ENCODE measurements at regions not wholly inside any gene's neighbourhood (a gene's known extent, or its start where the extent isn't known, plus 50 kb on each side); places are given as distances from the start of the nearest gene placed in this dataset.

DNA sequence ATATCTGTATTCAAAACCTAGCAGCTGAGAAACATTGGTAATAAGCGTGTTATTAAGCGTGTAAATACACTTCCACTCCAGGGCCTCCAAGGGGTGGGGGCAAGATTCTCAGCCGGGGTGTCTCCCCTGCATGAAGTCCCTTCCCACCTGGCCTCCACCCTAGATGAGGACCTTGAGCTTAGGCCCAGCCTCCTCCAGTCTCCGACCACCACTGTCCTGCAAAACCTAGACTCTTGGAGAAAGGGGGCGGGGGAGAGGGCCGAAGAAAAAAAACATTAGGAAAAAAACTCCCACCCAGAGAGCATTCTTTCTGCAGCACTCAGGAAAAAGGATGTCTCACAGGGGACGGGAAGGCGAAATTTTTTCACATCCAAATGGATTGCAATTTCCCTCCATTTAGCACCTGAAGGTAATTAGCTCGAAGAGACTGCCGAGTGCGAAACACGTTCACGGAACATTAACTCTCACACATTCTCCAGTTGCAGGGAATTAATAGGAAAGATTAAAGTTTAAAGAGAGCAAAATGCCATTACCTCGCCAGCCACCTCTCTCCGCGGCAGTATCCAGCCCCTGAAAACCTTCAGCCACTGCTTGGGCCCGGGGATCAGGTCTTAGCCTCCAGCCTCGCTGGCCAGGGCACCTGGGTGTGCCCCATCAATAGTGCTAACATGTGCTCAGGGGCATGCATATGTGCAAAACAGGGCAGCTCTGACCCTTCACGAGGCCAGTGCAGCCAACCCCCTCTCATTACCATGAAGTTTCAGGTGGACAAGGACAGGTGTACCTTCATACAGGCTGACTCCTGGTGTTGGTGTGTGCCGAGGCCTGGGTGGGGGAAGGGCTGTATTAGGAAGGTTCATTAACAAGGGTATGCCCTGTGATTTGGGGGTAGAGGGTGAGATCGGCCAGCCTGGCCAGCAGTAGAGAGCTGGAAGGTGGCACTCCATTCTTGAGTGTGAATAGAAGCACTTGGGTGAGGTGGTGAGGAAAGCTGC is 77.2 kb downstream of the HIF1AN start:
- DNase-seq (ENCODE audit: low read depth in 1 of 2, low spot score in 1 of 2), result no peak

DNA sequence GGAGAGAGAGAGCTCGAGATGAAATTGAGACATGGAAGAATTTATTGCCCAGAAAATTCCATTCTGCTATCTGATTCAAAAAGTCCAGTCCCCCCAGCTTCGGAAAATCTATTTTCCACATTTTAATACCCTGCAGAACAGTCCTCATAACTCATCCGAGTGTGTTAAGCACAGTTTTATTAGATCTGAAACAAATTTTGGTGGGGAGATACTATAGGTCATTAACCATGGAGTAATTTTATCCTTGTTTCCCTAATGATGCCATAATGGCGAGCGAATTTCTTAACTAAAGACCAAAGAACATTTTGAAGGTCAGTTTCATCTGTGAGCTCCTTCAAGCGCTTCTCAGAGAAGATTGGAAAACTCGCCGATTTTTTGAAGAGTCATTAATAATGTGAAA is 78.1 kb downstream of the HIF1AN start:
- no peak for DNase-seq (ENCODE audit: low read depth in 1 of 2, low spot score in 1 of 2)

DNA sequence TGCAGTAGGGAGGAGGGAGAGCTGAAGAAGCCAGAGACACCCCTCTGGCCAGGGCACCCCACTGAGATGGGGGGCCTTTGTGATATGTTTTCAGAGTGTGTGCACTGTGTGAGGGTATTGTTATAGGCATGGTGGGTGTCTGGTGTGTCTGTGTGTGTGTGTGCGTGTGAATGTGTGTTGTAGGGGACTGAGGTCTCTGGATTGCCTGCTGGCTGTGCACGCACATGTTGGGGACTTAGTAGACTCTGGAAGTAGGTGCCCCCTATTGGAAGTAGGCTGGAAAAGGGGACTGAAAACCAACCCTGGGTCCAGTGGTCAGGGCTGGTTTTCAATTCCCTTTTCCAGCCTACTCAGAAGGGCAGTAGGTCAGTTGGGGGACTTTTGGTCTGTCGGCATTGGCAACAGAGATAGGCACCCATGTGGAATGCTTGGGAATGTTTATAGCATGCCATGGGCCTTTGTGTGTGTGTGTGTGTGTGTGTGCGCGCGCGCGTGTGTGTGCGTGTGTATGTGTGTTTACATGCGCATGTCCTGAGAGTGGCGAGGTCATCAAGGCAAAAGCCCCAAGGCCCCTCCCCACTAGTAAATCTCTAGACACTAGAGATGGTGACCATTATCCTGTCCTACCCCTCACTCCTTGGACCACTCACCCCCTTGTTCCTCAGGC is 78.8 kb downstream of the HIF1AN start:
- DNase-seq (ENCODE audit: low read depth in 1 of 2, low spot score in 1 of 2), result no peak

DNA sequence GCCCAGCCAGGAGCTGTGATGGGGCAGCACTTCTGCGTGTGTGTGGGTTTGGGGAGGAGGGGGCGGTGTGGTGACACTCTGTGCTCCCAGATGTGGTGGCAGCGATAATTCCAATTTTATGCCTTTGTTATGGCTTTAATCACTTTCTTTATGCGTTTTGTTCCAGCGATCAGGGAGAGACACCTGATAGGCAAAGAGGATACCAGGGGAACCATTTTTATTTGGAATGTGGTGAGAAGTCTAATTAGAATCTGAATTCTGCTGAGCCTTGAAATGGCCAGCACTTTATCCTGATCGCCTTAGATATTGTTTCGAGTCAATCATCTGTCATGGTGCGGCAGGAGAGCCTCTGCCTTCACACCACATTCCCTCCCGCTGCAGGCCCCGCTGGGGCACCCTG is 79.5 kb downstream of the HIF1AN start:
- no peak for DNase-seq (ENCODE audit: low read depth in 1 of 2, low spot score in 1 of 2)

DNA sequence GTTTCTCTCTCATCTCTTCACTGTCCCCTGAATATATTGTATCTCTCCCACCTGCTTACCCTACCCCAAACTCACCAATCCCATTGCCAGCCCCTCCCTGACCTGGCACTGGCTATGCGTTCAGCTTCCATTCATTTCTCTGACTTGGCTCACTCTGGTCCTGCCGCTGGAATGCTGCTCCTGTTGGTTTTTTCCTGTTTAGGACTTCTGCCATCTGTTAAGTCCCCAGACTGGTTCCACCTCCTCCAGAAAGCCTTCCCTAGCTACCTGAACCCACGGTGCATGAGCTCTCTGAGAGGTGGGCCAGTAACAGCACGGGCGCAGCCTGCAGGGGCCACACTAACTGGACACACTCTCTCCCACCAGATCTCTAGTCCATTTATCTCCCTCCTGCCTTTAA is 80.2 kb downstream of the HIF1AN start:
- no peak for DNase-seq (ENCODE audit: low read depth in 1 of 2, low spot score in 1 of 2)

DNA sequence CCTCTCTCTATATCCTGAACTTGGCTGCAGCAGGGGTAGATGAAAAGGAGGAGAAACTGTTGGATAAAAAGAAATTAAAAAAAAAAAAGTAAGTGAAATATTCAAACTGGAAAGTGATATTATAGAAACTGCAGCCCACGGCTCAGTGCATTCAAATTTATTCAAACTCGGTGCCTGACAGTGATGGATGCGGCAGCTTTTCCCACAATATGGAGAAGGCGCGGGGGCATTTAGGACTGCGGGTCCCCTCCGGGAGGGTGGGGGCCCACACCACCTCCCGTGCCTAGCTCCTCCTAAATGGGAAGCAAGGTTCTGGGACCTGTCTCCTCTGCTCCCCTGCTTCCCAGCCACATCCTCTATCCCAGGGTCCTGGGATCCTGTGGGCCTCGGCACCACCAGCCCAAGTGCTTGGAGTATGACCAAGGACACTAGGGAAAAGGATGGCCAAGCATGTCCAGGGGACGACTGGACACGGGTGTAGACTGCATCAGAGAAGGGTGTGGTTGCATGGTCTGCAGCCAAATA is 82.4 kb downstream of the HIF1AN start:
- DNase-seq (ENCODE audit: low read depth in 1 of 2, low spot score in 1 of 2), result no peak

DNA sequence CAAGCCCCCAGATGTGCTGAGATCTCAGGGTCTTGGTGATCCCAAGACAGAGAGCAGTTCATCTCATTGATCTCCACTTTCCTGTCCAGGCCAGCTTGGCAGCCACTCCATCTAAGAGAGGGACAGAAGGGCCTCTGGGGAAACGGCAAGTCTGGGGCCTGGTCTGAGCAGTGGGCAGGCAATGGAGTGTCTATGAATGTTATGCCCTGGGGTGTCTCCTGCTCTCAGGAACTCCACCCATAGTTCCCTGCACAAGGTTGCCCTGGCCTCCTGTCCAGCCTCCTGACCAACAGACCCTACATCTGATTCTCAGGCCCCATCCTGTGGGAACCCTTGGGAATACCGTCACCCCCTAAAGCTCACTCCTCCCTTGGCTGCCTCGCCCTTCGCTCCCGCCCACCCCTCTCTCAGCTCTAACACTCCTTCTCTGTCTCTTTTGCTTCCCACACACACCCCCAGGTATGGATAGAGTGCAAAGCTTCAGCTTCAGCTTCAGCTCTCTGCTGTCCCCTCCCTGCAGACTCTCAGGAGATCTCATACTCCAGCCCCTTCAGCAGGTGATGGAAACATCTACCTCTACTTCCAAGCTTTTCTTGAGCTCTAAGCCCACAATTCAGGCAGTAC is 83.0 kb downstream of the HIF1AN start:
- no peak for DNase-seq (ENCODE audit: low read depth in 1 of 2, low spot score in 1 of 2)

DNA sequence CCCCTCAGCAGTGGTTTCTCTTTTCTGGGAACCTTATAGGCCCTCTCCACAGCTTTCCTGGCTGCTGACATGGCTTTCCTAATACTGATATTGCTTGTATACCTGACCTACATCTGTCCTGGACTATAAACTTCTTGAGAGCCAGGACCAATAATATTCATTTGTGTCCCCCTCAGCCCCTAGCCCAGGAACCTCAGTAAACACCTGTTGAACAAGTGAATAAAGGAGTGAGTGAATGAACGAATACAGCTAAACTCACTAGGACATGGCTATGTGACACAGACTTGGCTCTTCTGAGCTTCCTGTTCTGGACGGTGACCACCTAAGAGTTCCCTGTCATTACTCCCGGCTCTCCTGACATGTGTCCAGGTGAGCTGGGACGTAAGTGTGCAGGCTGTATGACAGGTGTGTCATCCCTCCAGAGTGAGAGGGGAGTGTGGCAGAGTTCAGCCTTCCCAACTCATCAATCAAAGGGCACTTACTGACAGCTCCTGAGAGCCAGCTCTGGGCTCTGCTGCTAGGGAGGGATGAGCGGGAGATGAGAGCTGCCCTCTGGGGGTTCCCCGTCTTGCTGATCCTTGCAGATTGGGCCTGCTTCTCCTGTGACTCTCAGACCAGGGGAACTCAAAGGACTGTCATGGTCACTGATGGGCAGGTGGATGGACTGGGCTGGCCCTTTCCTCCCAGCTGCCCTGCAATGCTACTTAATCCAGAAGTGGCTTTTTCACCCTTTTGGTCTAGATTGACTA is 84.5 kb downstream of the HIF1AN start:
- DNase-seq (ENCODE audit: low read depth in 1 of 2, low spot score in 1 of 2), result no peak

DNA sequence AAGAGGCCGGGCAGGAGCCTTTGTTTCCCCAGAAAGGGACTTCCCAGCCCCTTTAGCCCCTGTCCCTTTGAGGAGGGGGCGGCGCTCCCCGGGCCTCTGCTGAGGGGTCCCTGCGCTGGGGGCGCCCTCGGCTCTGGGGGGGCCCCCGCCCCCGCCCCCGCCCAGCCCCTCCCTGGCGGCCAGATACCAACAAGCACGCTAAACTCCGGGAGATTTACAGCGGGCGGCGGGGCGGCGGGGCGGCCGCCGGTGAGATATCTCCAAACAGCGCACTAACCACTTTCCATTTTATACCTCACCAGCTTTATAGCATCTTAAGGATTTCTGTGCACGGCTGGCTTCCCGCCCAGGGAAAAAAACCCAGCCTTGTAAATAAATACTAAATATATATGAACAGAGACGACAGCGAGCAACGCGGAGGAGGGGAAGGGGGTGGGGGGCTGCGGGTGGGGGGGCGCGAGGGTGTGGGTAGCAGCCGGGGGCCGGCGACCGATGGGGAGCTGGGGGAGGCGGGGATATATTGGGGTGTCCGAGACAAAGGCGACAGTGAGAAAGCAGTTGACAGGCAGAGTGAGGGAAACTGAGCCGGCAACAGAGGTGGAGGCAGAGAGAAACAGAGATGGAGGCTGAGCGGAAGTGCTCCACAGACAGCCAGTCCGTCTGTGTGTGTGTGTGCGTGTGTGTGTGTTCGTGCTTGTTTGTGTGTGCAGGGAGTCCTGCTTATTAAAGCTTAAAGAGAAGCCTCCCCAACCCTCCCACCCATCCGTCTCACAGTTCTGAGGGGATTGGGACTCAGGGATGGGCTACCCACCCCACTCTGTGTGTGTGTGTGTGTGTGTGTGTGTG is 85.8 kb downstream of the HIF1AN start:
- DNase-seq (ENCODE audit: low read depth in 1 of 2, low spot score in 1 of 2), result peak in 1 of 2 donors; percentile 2

DNA sequence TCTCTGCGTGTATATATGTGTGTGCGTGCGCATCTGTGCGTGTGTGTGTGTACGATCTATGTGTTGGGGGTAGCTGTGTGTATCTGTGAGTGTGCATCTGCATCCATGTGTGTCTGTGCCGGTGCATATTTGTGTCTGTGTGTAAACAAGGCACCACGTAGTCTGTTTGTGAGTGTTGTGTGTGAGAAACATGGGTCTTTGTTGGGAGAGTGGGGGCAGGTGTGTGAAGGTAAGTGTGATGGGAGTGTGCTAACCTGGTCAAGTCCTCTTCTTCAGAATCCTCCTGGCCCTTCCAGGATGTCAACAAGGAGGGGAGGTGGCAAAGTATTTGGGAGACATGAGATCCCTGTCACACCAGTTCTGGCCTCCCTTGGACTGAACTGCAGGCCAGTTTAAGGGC is 87.2 kb downstream of the HIF1AN start:
- DNase-seq (ENCODE audit: low read depth in 1 of 2, low spot score in 1 of 2), result no peak

DNA sequence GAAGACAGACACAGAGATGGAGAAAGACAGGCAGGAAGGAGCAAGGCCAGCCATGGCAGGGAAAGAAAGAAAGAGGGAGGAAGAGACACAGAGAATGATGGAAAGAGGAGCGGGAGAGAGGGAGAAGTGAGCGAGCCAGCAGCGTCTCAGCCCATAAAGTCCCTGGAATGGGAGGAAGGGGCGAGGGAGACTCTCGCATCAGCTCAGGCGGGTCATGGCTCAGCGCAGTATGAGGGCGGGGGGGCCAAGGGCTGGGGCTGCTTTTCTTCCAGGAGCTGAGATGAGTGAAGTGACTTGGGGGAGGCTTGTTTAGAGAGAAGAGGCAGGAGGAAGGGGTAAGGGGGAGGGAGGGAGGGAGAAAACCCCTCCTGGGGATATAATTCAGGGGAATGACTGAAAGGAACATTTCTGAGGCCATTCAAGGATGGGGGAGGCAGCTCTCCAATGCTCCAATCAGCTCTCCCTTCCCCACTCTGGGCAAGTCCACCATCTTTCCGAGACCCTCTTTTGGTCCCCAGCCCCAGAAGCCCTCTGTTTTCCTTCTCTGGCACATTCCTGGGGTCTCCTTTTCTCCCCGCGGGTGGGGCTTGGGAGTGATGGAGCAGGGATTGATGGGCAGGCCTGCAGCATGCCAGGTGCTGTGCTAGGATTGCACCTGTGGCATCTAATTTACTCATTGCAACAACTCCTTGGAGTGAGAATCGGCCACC is 87.9 kb downstream of the HIF1AN start:
- DNase-seq (ENCODE audit: low read depth in 1 of 2, low spot score in 1 of 2), result no peak

DNA sequence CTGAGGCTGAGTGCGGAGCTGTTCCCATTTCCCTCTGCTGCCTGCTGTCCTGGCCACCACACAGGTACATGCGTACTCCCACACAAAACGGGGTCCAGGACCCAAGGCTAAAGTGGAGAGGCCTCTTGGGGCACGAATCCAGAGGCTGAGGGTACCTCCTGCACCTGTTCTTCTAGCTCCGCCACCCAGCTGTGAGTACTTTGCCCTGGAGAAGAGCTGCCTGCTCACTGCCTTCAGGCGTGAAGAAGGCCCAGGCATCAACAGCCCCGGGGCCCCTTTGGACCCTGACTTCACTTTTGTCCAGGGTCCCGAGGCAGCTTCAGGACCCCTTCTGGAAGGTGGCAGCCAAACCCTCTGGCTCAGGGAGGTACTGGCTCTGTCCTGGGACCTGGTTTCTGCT is 88.6 kb downstream of the HIF1AN start:
- no peak for DNase-seq (ENCODE audit: low read depth in 1 of 2, low spot score in 1 of 2)

DNA sequence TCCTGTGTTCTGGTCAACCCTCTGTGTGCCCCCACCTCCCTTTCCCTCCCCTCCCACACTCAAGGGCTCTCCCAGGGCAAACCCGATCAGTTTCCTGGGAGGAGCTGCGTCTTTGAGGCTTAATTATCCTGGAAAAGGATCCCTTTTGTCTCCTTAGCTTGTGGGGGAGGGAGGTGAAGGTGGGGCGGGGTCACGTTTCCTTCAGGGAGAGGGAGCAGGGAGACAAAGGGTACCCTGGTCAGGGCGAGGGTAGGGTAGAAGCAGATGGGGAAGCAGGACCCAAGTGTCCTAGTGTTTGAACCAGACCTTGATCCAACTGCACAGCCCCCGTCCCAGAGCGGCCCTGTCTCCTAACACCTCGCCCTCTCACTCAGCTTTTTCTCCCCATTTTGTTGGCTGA is 90.1 kb downstream of the HIF1AN start:
- no peak for DNase-seq (ENCODE audit: low read depth in 1 of 2, low spot score in 1 of 2)

DNA sequence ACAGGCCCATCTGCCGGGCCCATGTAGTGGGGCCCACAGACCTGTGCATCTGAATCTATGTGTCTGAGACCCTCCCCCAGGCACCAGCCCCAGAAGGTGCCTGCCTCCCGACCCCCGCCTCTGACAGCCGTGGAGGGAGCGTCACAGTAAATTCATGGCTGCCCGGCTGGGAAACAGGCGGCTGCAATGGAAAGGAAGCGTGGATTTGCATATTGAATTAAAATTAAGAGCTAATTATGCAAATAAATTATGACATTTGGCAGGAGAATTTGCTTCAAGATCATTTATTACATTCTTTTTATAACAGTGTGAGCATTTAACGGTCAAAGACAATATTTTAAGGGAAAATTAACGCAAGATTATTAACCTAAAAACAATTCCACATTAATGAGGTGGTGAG is 92.3 kb downstream of the HIF1AN start:
- no peak for DNase-seq (ENCODE audit: low read depth in 1 of 2, low spot score in 1 of 2)

DNA sequence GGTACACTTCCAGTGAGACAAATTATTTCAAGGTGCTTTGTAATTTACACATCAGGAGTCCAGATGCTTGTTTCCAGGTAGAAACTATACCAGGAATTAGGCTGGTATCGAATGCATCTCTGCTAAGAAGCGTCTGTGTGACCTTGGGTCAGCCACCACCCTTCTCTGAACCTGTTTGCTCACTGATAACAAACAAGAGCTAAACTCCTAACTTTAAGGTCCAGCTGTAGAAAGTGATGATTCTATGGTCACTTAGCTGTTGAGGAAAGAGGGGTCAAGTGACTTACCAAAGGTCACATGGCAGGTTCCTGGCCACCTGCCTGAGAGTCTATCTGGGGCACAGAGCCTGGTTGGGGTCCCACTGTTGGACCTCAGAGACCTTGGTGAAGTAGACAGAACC is 95.4 kb downstream of the HIF1AN start:
- no peak for DNase-seq (ENCODE audit: low read depth in 1 of 2, low spot score in 1 of 2)

DNA sequence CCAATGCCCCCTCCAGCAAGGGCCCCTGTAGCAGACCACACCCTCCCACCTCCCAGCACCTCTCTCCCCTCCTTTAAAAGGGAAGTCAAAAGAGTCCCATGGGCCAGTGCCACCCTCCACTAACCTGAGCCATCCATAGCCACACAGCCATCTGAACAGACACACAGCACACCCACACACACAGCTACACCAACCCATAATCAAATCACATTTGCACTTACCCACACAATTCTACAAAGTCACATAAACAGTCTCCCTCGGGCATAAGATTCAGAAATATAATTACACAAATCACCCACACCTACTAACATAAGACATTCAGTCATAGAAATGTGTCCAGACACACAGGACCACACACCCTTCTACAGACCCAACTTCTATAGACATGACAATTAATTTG is 96.3 kb downstream of the HIF1AN start:
- DNase-seq (ENCODE audit: low read depth in 1 of 2, low spot score in 1 of 2), result no peak

DNA sequence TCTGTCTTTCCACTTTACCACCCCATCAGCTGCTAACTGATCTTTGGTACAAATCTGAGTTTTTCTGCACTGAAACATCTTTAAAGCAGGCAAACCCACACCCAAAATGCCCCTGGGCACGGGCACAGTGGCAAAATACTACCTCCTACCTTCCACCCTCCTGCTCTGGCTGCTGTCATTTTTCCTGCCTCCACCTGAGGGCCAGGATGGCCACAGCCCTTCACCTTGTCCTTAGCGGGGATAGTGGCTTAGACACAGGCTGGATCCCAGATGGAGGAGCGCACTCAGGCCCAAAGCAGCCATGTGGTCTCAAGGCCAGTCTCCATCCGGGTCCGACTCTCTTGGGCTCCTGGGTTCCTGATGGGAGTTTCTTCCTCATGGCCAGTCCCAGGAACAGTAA is 98.3 kb downstream of the HIF1AN start:
- DNase-seq (ENCODE audit: low read depth in 1 of 2, low spot score in 1 of 2), result no peak

DNA sequence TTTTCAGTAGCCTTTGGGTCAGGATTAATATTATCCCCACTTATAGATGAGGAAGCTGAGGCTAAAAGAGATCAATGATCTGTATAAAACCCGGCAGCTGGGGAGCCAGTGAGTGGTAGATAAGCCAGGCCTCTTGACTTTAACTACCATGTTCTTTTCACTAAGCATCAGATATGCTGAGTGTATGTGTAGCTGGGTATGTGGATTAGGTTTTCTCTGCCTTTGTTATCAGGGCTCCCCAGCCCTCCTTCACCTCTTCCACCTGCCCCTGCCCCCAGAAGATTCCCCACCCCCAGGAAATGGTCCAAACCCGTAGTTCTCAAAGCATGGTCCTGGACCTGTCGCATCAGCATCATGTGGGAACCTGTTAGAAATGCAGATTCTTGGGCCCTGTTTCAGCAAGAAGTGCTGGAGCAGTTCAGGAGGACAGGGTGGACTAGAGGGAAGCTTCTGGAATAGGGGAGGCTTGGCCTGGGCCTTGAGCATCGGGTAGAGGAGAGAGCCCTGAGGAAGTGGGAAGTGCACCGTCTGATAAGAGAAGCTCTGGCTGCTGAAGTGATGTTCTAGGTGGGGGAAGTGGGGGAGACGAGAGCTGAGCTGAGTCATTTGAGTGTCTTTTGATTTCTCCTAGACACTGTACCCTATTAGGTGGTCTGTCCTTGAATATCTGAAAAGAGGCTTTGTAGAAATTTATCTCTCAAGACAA is 101.3 kb downstream of the HIF1AN start:
- no peak for DNase-seq (ENCODE audit: low read depth in 1 of 2, low spot score in 1 of 2)

DNA sequence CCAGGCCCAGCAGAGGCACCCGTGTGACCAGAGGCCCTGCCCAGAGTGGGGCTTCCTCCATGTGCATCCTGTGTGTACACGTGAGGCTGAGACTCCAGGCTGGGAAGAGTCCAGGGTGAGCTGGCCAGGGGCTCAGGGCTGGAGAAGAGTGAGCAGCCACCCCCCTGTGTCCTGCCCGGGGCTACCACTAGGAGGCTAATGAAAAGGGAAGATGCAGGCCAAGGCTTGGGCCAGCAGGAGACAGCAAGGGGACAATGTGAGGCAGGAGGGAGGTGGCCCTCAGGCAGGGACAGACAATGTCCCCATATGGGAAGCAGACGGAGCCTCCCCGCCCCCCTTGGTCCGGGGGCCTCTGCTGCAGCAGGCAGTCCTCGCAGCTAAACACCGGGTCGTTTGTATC is 102.0 kb downstream of the HIF1AN start:
- no peak for DNase-seq (ENCODE audit: low read depth in 1 of 2, low spot score in 1 of 2)
